K562 (cell line): ENCODE measurements at regions not wholly inside any gene's neighbourhood (a gene's known extent, or its start where the extent isn't known, plus 50 kb on each side); places are given as distances from the start of the nearest gene placed in this dataset.

Experiments
- ATAC-seq: fragments of 200-7000 bp; cut with Tn5 transposase; 3 replicates; pipeline ENCODE4 v1.9.1; 2020; ENCODE audit warnings: moderate library complexity
- BruUV-seq: library from RNA; stranded (reverse); fragments of 400-500 nt; replicated peaks from 2 replicates; lab custom pipeline; 2021; lab: Mats Ljungman, UMichigan
- CTCF ChIA-PET: fragments of 300-600 bp; formaldehyde crosslinking; extraction: SDS; loops from one replicate; lab custom pipeline; 2021; ENCODE audit warnings: low intra/inter-chr PET ratio; lab: Yijun Ruan, JAX
- POLR2A ChIA-PET: fragments of 300-600, 350-650 bp; sonication (Branson Sonifier 250); formaldehyde crosslinking; extraction: SDS; loops from one replicate; lab custom pipeline; 2021; ENCODE audit warnings: antibody characterized with exemption, inconsistent platforms; lab: Yijun Ruan, JAX
- DNase-seq, 4 experiments: peaks; one replicate each; pipeline versions ENCODE4 v3.0.0 to v3.0.0-alpha.2; 2011 to 2018; ENCODE audit warnings: low spot score in 3 of 4, mixed read lengths in 3 of 4; ENCODE audit errors: extremely low read depth in 1 of 4
- FAIRE-seq: peaks from 2 replicates; lab custom pipeline; 2011; peaks lifted over from hg19 to GRCh38; lab: Jason Lieb, UNC
- H2AFZ ChIP-seq: 2 replicates; pipeline ENCODE4 v1.6.0; 2011; ENCODE audit warnings: low read depth, low read length, control low read depth, inconsistent platforms
- H3K27ac ChIP-seq: fragments of 200-600 bp; 3 replicates; pipeline ENCODE4 v1.8.0; 2011; ENCODE audit warnings: low read depth, mild to moderate bottlenecking, control low read depth, inconsistent platforms, low read length, moderate library complexity, mixed read lengths; ENCODE audit errors: extremely low read depth
- H3K27me3 ChIP-seq, 2 experiments: fragments of 300-600 bp in 1 of 2; 2 replicates in 1 of 2; 3 replicates in 1 of 2; pipeline versions ENCODE4 v1.6.0 to v1.8.0; 2011; ENCODE audit warnings: inconsistent platforms in 2 of 2, low read length in 2 of 2, mild to moderate bottlenecking in 1 of 2, mixed read lengths in 1 of 2, moderate library complexity in 1 of 2; ENCODE audit not compliant: control insufficient read depth in 2 of 2, insufficient read depth in 2 of 2
- H3K36me3 ChIP-seq: fragments of 300-600 bp; 3 replicates; pipeline ENCODE4 v1.8.0; 2011; ENCODE audit warnings: mild to moderate bottlenecking, low read length, inconsistent platforms; ENCODE audit not compliant: control insufficient read depth, insufficient read depth
- H3K4me1 ChIP-seq, 2 experiments: fragments of 200-600 bp in 1 of 2; replicated peaks in 1 of 2; 2 replicates in 1 of 2; 3 replicates in 1 of 2; pipeline versions ENCODE4 v1.5.1 to v1.8.0; 2011; ENCODE audit warnings: inconsistent platforms in 2 of 2, low read length in 2 of 2, mild to moderate bottlenecking in 1 of 2, mixed read lengths in 1 of 2, moderate library complexity in 1 of 2; ENCODE audit not compliant: control insufficient read depth in 2 of 2, insufficient read depth in 2 of 2
- H3K4me2 ChIP-seq: 2 replicates; pipeline ENCODE4 v1.6.1; 2011; ENCODE audit warnings: low read length, control low read depth, inconsistent platforms, mixed read lengths; ENCODE audit not compliant: insufficient read depth
- H3K4me3 ChIP-seq: fragments of 200-600 bp; sonication (generic), shearing (Covaris generic); 2 replicates; pipeline ENCODE4 v1.5.1; 2016; ENCODE audit warnings: control low read depth, inconsistent platforms
- H3K79me2 ChIP-seq: fragments of 200-600 bp; 3 replicates; pipeline ENCODE4 v1.8.0; 2011; ENCODE audit warnings: low read length, inconsistent platforms; ENCODE audit not compliant: control insufficient read depth, insufficient read depth
- H3K9ac ChIP-seq, 2 experiments: 2 replicates each; pipeline versions ENCODE4 v1.6.0 to v1.6.1; 2011; ENCODE audit warnings: low read depth in 2 of 2, low read length in 2 of 2, control low read depth in 1 of 2, inconsistent platforms in 1 of 2, mild to moderate bottlenecking in 1 of 2, mixed read lengths in 1 of 2; ENCODE audit not compliant: insufficient read depth in 1 of 2
- H3K9me1 ChIP-seq: one replicate; pipeline ENCODE4 v1.6.0; 2011; ENCODE audit warnings: inconsistent platforms, mild to moderate bottlenecking, low read length, moderate library complexity; ENCODE audit not compliant: control insufficient read depth, insufficient read depth
- H3K9me3 ChIP-seq: replicated peaks from 2 replicates; pipeline ENCODE4 v1.5.1; 2011; ENCODE audit warnings: low read depth, low read length, inconsistent platforms; ENCODE audit not compliant: control insufficient read depth, insufficient read depth
- H4K20me1 ChIP-seq: replicated peaks from 2 replicates; pipeline ENCODE4 v1.6.1; 2011; ENCODE audit warnings: low read length, inconsistent platforms, mixed read lengths; ENCODE audit not compliant: control insufficient read depth, insufficient read depth
- HDAC3 ChIP-seq: fragments of 450-650 bp; IDR thresholded peaks from 2 replicates; pipeline ENCODE4 v1.6.1; 2018; ENCODE audit warnings: borderline replicate concordance, mild to moderate bottlenecking, moderate library complexity; ENCODE audit not compliant: partially characterized antibody
- IFI16 ChIP-seq: fragments of 250-450 bp; sonication (Bioruptor Pico); IDR thresholded peaks from 2 replicates; pipeline ENCODE4 v2.1.2; 2022; ENCODE audit warnings: mild to moderate bottlenecking, inconsistent platforms
- ILK ChIP-seq: fragments of 450-650 bp; IDR thresholded peaks from 2 replicates; pipeline ENCODE4 v1.6.1; 2016; ENCODE audit warnings: missing genetic modification characterization, low read depth, mild to moderate bottlenecking, missing compliant biosample characterization, moderate library complexity, borderline replicate concordance
- MBD1 ChIP-seq: fragments of 250-450 bp; sonication (Bioruptor Pico); IDR thresholded peaks from 2 replicates; pipeline ENCODE4 v1.8.0; 2022; ENCODE audit warnings: inconsistent platforms
- MCM2 ChIP-seq: fragments of 450-650 bp; IDR thresholded peaks from 2 replicates; pipeline ENCODE4 v1.6.1; 2017; ENCODE audit warnings: low read depth, mild to moderate bottlenecking
- MED1 ChIP-seq: sonication (generic); formaldehyde crosslinking; IDR thresholded peaks from 2 replicates; pipeline ENCODE4 v1.8.1; 2023; ENCODE audit warnings: missing genetic modification reagents, borderline replicate concordance
- NFXL1 ChIP-seq: fragments of 450-650 bp; formaldehyde crosslinking; IDR thresholded peaks from 2 replicates; pipeline ENCODE4 v1.4.0; 2021; ENCODE audit warnings: mild to moderate bottlenecking
- PRMT5 ChIP-seq: sonication (generic); formaldehyde crosslinking; IDR thresholded peaks from 2 replicates; pipeline ENCODE4 v1.5.0; 2020; ENCODE audit warnings: missing genetic modification reagents
- RNF219 ChIP-seq: fragments of 250-450 bp; sonication (Bioruptor Pico); IDR thresholded peaks from 2 replicates; pipeline ENCODE4 v1.5.0; 2022; ENCODE audit warnings: mild to moderate bottlenecking
- SFPQ ChIP-seq: fragments of 200-400 bp; formaldehyde crosslinking; IDR thresholded peaks from 2 replicates; pipeline ENCODE4 v1.6.1; 2017; ENCODE audit warnings: mild to moderate bottlenecking, low read depth, low read length, moderate library complexity
- SMARCA5 ChIP-seq: fragments of 450-650 bp; IDR thresholded peaks from 2 replicates; pipeline ENCODE4 v1.6.1; 2016
- SNIP1 ChIP-seq: fragments of 450-650 bp; IDR thresholded peaks from 2 replicates; pipeline ENCODE4 v1.7.1; 2017; ENCODE audit warnings: low read depth, mild to moderate bottlenecking
- SRSF7 ChIP-seq: fragments of 200-400 bp; formaldehyde crosslinking; optimal IDR thresholded peaks from 2 replicates; pipeline ENCODE3; 2017; ENCODE audit warnings: mild to moderate bottlenecking, low read depth, low read length
- WGBS: fragments of 100-300 bp; shearing (Covaris generic); methylation state at CpG from one replicate; pipeline ENCODE4 v1.1.6; 2016; ENCODE audit warnings: low coverage, mixed read lengths; ENCODE audit not compliant: insufficient coverage; ENCODE audit errors: missing lambda C conversion rate; 5-methylcytosine and 5-hydroxymethylcytosine counted together
- in situ Hi-C: fragments of 300-500 bp; cut with MboI; formaldehyde crosslinking; loops from 4 replicates; pipeline ENCODE4 v1.15.0; 2018; ENCODE audit warnings: inconsistent platforms, mixed read lengths
- intact Hi-C: fragments of 100-400 bp; cut with micrococcal nuclease; formaldehyde crosslinking; loops from 2 replicates; pipeline ENCODE4 v1.14.2; 2022

- intact Hi-C loops (no loop called here), in situ Hi-C loops (no loop called here)
- H3K27me3 ChIP-seq: no peaks in the 10 kb centered on the region
- no peak overlapping the region for H2AFZ ChIP-seq
- CTCF ChIA-PET: no interaction called here
- FAIRE-seq (no peak), DNase-seq (no peak), ATAC-seq (no peak)
- TF ChIP-seq RNF219 (no peak), SRSF7 (no peak), ILK (tag) (no peak), SNIP1 (no peak), HDAC3 (no peak), SFPQ (no peak), IFI16 (CRISPR knock-in tag) (no peak), NFXL1 (CRISPR knock-in tag) (no peak), SMARCA5 (no peak), MCM2 (no peak), MED1 (no peak), PRMT5 (CRISPR knock-in tag) (no peak), MBD1 (CRISPR knock-in tag) (no peak)
- no peak overlapping the region for H3K4me2 ChIP-seq
- 0% methylated on average over 4 of the region's 4 CpGs for WGBS
- BruUV-seq: no TSS peak
- H4K20me1 ChIP-seq: no peaks in the 10 kb centered on the region
- no peak overlapping the region for H3K9ac ChIP-seq
- no peak overlapping the region for H3K27ac ChIP-seq
- no peaks in the 10 kb centered on the region for H3K9me3 ChIP-seq
- no peaks in the 10 kb centered on the region for H3K36me3 ChIP-seq
- H3K4me1 ChIP-seq: no peaks in the 10 kb centered on the region
- H3K9me1 ChIP-seq: no peaks in the 10 kb centered on the region
- POLR2A ChIA-PET: no interaction called here
- no peaks in the 10 kb centered on the region for H3K79me2 ChIP-seq
- no peak overlapping the region for H3K4me3 ChIP-seq
These were observed 208.2 kb downstream of the TMA16 start for GRCh38 chr4:163702736-163703135.
